ENCODE measurements at regions not wholly inside any gene's neighbourhood (a gene's known extent, or its start where the extent isn't known, plus 50 kb on each side); places are given as distances from the start of the nearest gene placed in this dataset.
"Not testable (repeated sequence)": the region's sequence is repeated elsewhere in the genome, so short reads cannot be mapped to it uniquely, and the experiment has no call there.

- no peaks in the 10 kb centered on the region for H3K4me1 Mint-ChIP-seq (ENCODE audit: low read depth)
- H3K27ac Mint-ChIP-seq: no peak overlapping the region
Measured at GRCh38 chr12:126233625-126234024, 1168.4 kb downstream of the AACS start.

GRCh38 chr12:126243814-126244440 is 1178.7 kb downstream of the AACS start:
- Mint-ChIP-seq H3K9me3 (ENCODE audit: low read depth) (peaks cover 2% of the 10 kb centered on the region), H3K27me3 (no peaks in the 10 kb centered on the region), H3K27ac (no peak overlapping the region), H3K36me3 (no peaks in the 10 kb centered on the region), H3K4me3 (no peak overlapping the region), H3K4me1 (ENCODE audit: low read depth) (no peaks in the 10 kb centered on the region)

More at GRCh38 chr12:126233625-126234024, 1168.4 kb downstream of the AACS start:
- H3K36me3 Mint-ChIP-seq: no peaks in the 10 kb centered on the region
- H3K9me3 Mint-ChIP-seq (ENCODE audit: low read depth): peaks cover 9% of the 10 kb centered on the region
- H3K4me3 Mint-ChIP-seq: no peak overlapping the region
- H3K27me3 Mint-ChIP-seq: no peaks in the 10 kb centered on the region

DNA sequence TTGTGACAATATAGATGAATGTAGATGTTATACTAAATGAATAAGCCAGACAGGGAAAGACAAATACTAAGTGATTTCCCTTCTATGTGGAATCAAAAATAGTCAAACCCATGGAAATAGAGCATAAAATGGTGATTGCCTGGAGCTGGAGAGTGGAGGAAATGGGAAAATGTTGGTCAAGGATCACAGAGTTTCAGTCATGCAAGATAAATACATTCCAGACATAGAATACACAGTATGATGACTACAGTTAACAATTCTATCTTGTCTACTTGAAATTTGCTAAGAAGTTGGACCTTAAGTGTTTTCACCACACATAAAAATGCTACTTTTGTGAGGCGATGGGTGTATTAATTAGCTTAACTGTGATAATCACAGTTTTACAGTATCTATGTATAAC is 1182.7 kb downstream of the AACS start:
- no peaks in the 10 kb centered on the region for H3K36me3 Mint-ChIP-seq
- no peak overlapping the region for H3K27ac Mint-ChIP-seq
- H3K4me1 Mint-ChIP-seq (ENCODE audit: low read depth): no peaks in the 10 kb centered on the region
- H3K9me3 Mint-ChIP-seq (ENCODE audit: low read depth): peaks cover 10% of the 10 kb centered on the region
- H3K4me3 Mint-ChIP-seq: no peak overlapping the region
- H3K27me3 Mint-ChIP-seq: no peaks in the 10 kb centered on the region

- Mint-ChIP-seq H3K27ac (no peak overlapping the region), H3K9me3 (ENCODE audit: low read depth) (peaks cover 10% of the 10 kb centered on the region), H3K4me1 (ENCODE audit: low read depth) (no peaks in the 10 kb centered on the region), H3K36me3 (no peaks in the 10 kb centered on the region), H3K4me3 (no peak overlapping the region), H3K27me3 (no peaks in the 10 kb centered on the region)
Measured at GRCh38 chr12:126248871-126249403, 1183.7 kb downstream of the AACS start.

DNA sequence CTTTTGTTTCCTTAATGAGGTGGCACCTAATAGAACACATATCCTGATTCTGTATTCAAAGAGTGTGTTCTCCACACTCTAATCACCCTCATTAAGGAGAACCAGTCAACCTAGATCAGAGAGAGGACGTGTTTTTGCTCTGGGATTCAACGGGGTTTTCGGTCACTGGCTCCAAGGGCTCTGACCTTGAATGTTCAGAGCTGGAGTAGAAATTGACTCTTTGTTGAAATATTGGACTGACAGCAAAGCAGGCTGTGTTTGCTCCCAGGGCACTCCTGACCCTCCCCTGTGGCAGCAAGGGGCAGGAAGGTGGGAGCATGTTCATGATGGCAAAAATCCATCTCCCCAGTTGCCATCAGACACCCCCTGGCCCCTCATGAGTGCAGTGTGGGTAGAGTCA is 1193.0 kb downstream of the AACS start:
- H3K9me3 Mint-ChIP-seq (ENCODE audit: low read depth): peaks cover 4% of the 10 kb centered on the region
- H3K36me3 Mint-ChIP-seq: no peaks in the 10 kb centered on the region

GRCh38 chr12:126262829-126263228 is 1197.6 kb downstream of the AACS start:
- no peak overlapping the region for H3K27ac Mint-ChIP-seq

More for the DNA sequence above, 1193.0 kb downstream of the AACS start:
- no peak overlapping the region for H3K27ac Mint-ChIP-seq
- H3K4me1 Mint-ChIP-seq (ENCODE audit: low read depth): no peaks in the 10 kb centered on the region
- no peaks in the 10 kb centered on the region for H3K27me3 Mint-ChIP-seq
- no peak overlapping the region for H3K4me3 Mint-ChIP-seq

DNA sequence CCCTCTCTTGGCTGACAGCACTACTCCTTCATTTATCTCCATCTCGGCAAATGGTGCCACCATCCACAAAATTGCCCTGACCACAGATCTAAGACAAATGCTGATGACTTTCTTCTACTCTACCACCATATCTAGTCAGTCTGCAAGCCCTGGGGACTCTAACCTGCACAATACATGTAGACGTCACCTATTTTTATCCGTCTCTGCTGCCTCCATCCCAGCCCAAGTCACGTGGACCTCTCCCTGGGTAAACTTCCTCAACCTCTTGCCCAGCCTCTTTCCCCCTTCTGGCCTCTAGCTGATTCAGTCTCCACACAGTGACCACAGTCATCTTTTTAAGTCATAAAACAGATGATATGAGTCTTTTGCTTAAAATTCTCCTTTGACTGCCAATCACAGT is 1203.0 kb downstream of the AACS start:
- no peak overlapping the region for H3K27ac Mint-ChIP-seq
- no peaks in the 10 kb centered on the region for H3K27me3 Mint-ChIP-seq
- H3K4me1 Mint-ChIP-seq (ENCODE audit: low read depth): no peaks in the 10 kb centered on the region
- H3K4me3 Mint-ChIP-seq: no peak overlapping the region
- H3K36me3 Mint-ChIP-seq: no peaks in the 10 kb centered on the region
- peaks cover 5% of the 10 kb centered on the region for H3K9me3 Mint-ChIP-seq (ENCODE audit: low read depth)

More at GRCh38 chr12:126262829-126263228, 1197.6 kb downstream of the AACS start:
- no peaks in the 10 kb centered on the region for H3K9me3 Mint-ChIP-seq (ENCODE audit: low read depth)
- no peaks in the 10 kb centered on the region for H3K36me3 Mint-ChIP-seq
- no peak overlapping the region for H3K4me3 Mint-ChIP-seq
- H3K27me3 Mint-ChIP-seq: no peaks in the 10 kb centered on the region
- H3K4me1 Mint-ChIP-seq (ENCODE audit: low read depth): no peaks in the 10 kb centered on the region

GRCh38 chr12:126271159-126271558 is 1205.9 kb downstream of the AACS start:
- Mint-ChIP-seq H3K27ac (no peak overlapping the region), H3K27me3 (no peaks in the 10 kb centered on the region), H3K4me1 (ENCODE audit: low read depth) (no peaks in the 10 kb centered on the region), H3K36me3 (no peaks in the 10 kb centered on the region), H3K9me3 (ENCODE audit: low read depth) (peaks cover 5% of the 10 kb centered on the region), H3K4me3 (no peak overlapping the region)

GRCh38 chr12:126282691-126283090 is 1217.5 kb downstream of the AACS start:
- H3K9me3 Mint-ChIP-seq (ENCODE audit: low read depth): peaks cover 6% of the 10 kb centered on the region

GRCh38 chr12:126286203-126286602 is 1221.0 kb downstream of the AACS start:
- Mint-ChIP-seq H3K27me3 (no peaks in the 10 kb centered on the region), H3K36me3 (no peaks in the 10 kb centered on the region), H3K4me1 (ENCODE audit: low read depth) (no peaks in the 10 kb centered on the region), H3K27ac (no peak overlapping the region), H3K4me3 (no peak overlapping the region), H3K9me3 (ENCODE audit: low read depth) (peaks cover 6% of the 10 kb centered on the region)

More at GRCh38 chr12:126282691-126283090, 1217.5 kb downstream of the AACS start:
- Mint-ChIP-seq H3K27me3 (no peaks in the 10 kb centered on the region), H3K36me3 (no peaks in the 10 kb centered on the region), H3K27ac (no peak overlapping the region), H3K4me1 (ENCODE audit: low read depth) (no peaks in the 10 kb centered on the region), H3K4me3 (no peak overlapping the region)

GRCh38 chr12:126290456-126290855 is 1225.2 kb downstream of the AACS start:
- Mint-ChIP-seq H3K27me3 (no peaks in the 10 kb centered on the region), H3K4me1 (ENCODE audit: low read depth) (no peaks in the 10 kb centered on the region), H3K27ac (no peak overlapping the region), H3K9me3 (ENCODE audit: low read depth) (peaks cover 6% of the 10 kb centered on the region), H3K4me3 (no peak overlapping the region), H3K36me3 (no peaks in the 10 kb centered on the region)

DNA sequence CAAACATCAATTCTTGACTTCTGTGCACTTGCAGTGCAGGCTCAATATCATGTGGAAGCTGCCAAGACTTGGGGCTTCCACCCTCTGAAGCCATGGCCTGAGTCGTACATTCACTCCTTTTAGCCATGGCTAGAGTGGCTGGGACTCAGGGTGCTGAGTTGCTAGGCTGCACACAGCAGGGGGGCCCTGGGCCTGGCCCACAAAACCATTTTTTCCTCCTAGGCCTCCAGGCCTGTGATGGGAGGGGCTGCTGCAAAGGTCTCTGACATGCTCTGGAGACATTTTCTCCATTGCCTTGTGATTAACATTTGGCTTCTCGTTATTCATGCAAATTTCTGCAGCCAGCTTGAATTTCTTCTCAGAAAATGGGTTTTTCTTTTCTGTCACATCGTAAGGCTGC is 1226.8 kb downstream of the AACS start:
- not testable (repeated sequence) for H3K27me3 Mint-ChIP-seq; H3K36me3 Mint-ChIP-seq; H3K9me3 Mint-ChIP-seq (ENCODE audit: low read depth); H3K4me3 Mint-ChIP-seq; H3K27ac Mint-ChIP-seq; H3K4me1 Mint-ChIP-seq (ENCODE audit: low read depth)

- H3K27ac Mint-ChIP-seq: no peak overlapping the region
- H3K4me1 Mint-ChIP-seq (ENCODE audit: low read depth): no peaks in the 10 kb centered on the region
- H3K27me3 Mint-ChIP-seq: no peaks in the 10 kb centered on the region
- H3K4me3 Mint-ChIP-seq: no peak overlapping the region
- H3K36me3 Mint-ChIP-seq: no peaks in the 10 kb centered on the region
- H3K9me3 Mint-ChIP-seq (ENCODE audit: low read depth): no peaks in the 10 kb centered on the region
Measured at GRCh38 chr12:126295652-126296051, 1230.4 kb downstream of the AACS start.

DNA sequence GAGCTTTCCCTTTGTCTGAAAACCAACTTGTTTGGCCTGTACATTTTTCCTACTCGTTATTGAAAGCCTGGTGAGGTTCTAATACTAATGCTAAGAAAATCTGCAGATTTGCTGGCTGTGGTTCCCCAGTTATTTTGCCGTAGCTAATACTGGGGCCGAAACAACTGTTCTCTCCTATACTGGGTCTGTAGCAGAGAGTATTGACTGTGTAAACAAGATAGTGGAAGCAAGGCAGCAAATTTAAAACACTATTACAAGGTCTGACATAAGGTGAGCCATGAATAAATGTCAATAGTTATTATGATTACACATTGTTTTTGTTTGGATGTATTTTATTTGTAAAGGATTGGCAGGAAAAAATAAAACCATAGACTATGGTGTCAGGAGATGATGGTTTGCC is 1244.0 kb downstream of the AACS start:
- Mint-ChIP-seq H3K9me3 (ENCODE audit: low read depth) (peaks cover 4% of the 10 kb centered on the region), H3K27me3 (no peaks in the 10 kb centered on the region), H3K4me3 (no peak overlapping the region), H3K4me1 (ENCODE audit: low read depth) (no peaks in the 10 kb centered on the region), H3K27ac (no peak overlapping the region), H3K36me3 (no peaks in the 10 kb centered on the region)

DNA sequence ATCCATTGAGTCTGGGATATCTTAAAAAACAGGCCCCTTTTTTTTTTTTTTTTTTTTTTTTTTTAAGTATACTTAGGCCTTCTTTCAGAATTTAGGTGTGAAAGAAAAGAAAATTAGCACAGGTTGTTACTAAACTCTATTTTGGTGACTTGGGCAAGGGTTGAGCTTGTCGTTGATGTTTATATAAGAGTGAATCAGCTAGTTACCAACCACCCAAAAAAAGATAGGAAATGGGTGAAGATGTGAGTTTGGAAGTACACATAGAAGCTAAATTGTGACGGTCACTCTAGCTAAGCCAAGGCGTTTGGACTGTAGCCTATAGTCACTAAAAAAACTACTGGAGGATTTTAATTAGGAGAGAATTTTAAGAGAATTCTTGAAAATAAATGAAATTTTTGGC is 1247.2 kb downstream of the AACS start:
- Mint-ChIP-seq H3K9me3 (ENCODE audit: low read depth) (peaks cover 7% of the 10 kb centered on the region), H3K4me1 (ENCODE audit: low read depth) (no peaks in the 10 kb centered on the region), H3K27me3 (no peaks in the 10 kb centered on the region), H3K4me3 (no peak overlapping the region), H3K36me3 (no peaks in the 10 kb centered on the region), H3K27ac (no peak overlapping the region)

DNA sequence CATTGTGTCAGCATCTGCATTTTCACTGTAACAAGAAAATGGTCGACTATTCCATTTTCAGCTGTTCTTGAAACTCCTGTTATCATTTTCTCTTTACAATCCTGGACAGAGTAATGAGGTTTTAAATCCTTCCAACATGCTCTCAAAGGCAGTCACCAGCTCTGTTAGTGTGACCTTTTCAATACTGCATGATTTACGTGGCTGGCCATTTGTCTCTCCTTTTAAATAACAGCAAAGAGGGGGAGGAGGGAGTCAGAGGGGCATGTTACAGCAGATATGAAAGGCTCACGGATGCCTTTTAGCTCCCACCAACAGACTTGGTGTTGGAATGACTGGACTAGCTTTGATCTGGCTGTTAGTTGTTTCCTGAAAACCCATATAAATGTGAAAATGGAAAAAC is 1251.2 kb downstream of the AACS start:
- no peaks in the 10 kb centered on the region for H3K36me3 Mint-ChIP-seq
- H3K4me1 Mint-ChIP-seq (ENCODE audit: low read depth): no peaks in the 10 kb centered on the region
- no peaks in the 10 kb centered on the region for H3K27me3 Mint-ChIP-seq
- H3K4me3 Mint-ChIP-seq: no peak overlapping the region
- H3K9me3 Mint-ChIP-seq (ENCODE audit: low read depth): peaks cover 4% of the 10 kb centered on the region
- no peak overlapping the region for H3K27ac Mint-ChIP-seq
